Suprapubic skin (tissue), 4 donors: ENCODE measurements at regions not wholly inside any gene's neighbourhood (a gene's known extent, or its start where the extent isn't known, plus 50 kb on each side); places are given as distances from the start of the nearest gene placed in this dataset.

Experiments
- DNase-seq, 2 donors: peaks; one replicate each; pipeline ENCODE4 v3.0.0-alpha.2; 2019; ENCODE audit warnings: low spot score in 2 of 2
- H3K27ac ChIP-seq: fragments of 200-600 bp; sonication (generic); one replicate; pipeline ENCODE4 v1.5.1; 2019
- H3K27me3 ChIP-seq: fragments of 200-600 bp; sonication (generic); one replicate; pipeline ENCODE4 v1.5.1; 2019
- H3K36me3 ChIP-seq: fragments of 200-600 bp; sonication (generic); one replicate; pipeline ENCODE4 v1.5.1; 2019
- H3K4me1 ChIP-seq: fragments of 200-600 bp; sonication (generic); one replicate; pipeline ENCODE4 v1.5.1; 2019
- H3K4me3 ChIP-seq: fragments of 200-600 bp; sonication (generic); one replicate; pipeline ENCODE4 v1.5.1; 2019; ENCODE audit warnings: mild to moderate bottlenecking
- H3K9me3 ChIP-seq: fragments of 200-600 bp; sonication (generic); one replicate; pipeline ENCODE4 v1.5.1; 2019
- EP300 ChIP-seq: sonication (generic); formaldehyde crosslinking; IDR thresholded peaks from one replicate; pipeline ENCODE4 v1.6.1; 2017; ENCODE audit warnings: antibody characterized with exemption
- POLR2A ChIP-seq, 2 donors: fragments of 450-650 bp; IDR thresholded peaks; one replicate each; pipeline ENCODE4 v1.6.1; 2017; ENCODE audit warnings: antibody characterized with exemption in 2 of 2, mild to moderate bottlenecking in 2 of 2, moderate library complexity in 2 of 2
- POLR2AphosphoS5 ChIP-seq, 3 donors: sonication (generic); formaldehyde crosslinking; IDR thresholded peaks; one replicate each; pipeline ENCODE4 v1.6.1; 2017; ENCODE audit warnings: antibody characterized with exemption in 3 of 3
- WGBS: methylation state at CpG from one replicate; pipeline ENCODE4 v1.1.5; 2018; 5-methylcytosine and 5-hydroxymethylcytosine counted together
- TF ChIP-seq, protein P1 (sequence below), 2 donors: fragments of 200-600 bp in 1 of 2; fragments of 450-650 bp in 1 of 2; sonication (generic) in 1 of 2; IDR thresholded peaks; one replicate each; pipeline ENCODE4 v1.5.1; 2016 to 2019; ENCODE audit warnings: antibody characterized with exemption in 2 of 2, mild to moderate bottlenecking in 1 of 2, moderate library complexity in 1 of 2

DNA sequence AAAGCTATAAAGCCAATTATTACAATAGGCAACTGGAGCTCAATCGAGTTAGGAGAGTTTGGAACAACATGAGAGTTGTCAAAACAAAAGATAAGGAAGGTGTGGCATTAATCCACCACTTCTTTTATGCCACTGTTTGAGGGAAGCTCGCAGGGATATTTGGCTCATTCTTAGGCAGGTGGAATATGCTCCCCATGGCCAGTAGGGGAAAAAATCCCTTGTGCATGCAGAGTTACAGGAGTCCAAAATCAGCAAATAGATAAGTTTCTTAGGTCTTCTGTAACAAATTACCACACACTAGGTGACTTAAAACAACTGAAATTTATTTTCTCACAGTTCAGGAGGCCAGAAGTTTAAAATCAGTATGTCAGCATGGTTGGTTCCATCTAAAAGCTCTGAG is 135.4 kb upstream of the SYNPR start:
- TF ChIP-seq POLR2A (IDR thresholded peaks at IDR 0.05) (no peak), EP300 (no peak)
- Histone ChIP-seq H3K27me3 (no peaks in the 10 kb centered on the region), H3K4me3 (no peak overlapping the region), H3K36me3 (no peaks in the 10 kb centered on the region), H3K9me3 (no peaks in the 10 kb centered on the region), H3K4me1 (no peaks in the 10 kb centered on the region), H3K27ac (no peak overlapping the region)
- DNase-seq, result no peak
- WGBS, result 59% methylated on average over 2 of the region's 2 CpGs

DNA sequence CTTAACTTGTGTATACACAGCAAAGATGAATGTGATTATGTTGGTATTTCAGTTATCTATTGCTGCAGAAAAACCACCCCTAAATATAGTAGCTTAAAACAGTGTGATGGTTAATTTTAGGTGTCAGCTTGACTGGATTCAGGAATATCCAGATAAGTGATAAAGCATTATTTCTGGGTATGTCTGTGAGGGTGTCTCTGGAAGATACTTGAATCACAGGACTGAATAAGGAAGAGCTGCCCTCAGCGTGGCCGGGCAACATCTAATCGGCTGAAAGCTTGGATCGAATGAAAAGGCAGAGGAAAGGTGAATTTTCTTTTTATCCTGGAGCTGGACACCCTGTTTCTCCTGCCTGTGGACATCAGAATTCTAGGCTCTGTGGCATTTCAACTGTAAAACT is 132.0 kb upstream of the SYNPR start:
- Histone ChIP-seq H3K36me3 (no peaks in the 10 kb centered on the region), H3K27ac (no peak overlapping the region), H3K27me3 (no peaks in the 10 kb centered on the region), H3K9me3 (no peaks in the 10 kb centered on the region), H3K4me1 (no peaks in the 10 kb centered on the region), H3K4me3 (no peak overlapping the region)
- WGBS, result 97% methylated on average over 4 of the region's 4 CpGs
- no peak for DNase-seq
- TF ChIP-seq POLR2A (IDR thresholded peaks at IDR 0.05) (no peak), EP300 (no peak), POLR2AphosphoS5 (IDR thresholded peaks at IDR 0.05) (no peak)
- TF ChIP-seq, protein P1, sequence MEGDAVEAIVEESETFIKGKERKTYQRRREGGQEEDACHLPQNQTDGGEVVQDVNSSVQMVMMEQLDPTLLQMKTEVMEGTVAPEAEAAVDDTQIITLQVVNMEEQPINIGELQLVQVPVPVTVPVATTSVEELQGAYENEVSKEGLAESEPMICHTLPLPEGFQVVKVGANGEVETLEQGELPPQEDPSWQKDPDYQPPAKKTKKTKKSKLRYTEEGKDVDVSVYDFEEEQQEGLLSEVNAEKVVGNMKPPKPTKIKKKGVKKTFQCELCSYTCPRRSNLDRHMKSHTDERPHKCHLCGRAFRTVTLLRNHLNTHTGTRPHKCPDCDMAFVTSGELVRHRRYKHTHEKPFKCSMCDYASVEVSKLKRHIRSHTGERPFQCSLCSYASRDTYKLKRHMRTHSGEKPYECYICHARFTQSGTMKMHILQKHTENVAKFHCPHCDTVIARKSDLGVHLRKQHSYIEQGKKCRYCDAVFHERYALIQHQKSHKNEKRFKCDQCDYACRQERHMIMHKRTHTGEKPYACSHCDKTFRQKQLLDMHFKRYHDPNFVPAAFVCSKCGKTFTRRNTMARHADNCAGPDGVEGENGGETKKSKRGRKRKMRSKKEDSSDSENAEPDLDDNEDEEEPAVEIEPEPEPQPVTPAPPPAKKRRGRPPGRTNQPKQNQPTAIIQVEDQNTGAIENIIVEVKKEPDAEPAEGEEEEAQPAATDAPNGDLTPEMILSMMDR (IDR thresholded peaks at IDR 0.05), result no peak

DNA sequence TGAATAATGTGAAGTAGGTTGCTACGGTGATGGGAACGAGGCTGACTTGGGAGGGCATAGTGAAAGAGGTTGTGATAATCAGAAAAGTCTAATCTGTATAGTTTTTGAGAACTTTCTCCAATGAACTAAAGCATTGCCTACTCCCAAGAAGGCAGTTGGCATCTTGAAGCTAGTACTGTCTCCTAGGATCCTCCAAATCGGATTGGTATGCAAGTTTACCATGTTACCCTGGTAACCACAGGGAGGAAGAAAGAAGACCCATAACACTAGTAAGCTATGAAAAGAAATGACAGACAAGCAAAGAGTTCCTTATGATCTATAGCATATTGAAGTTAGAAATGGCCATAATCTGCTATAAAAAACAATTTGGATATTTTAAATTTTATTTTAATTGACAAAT is 127.2 kb upstream of the SYNPR start:
- Histone ChIP-seq H3K36me3 (no peaks in the 10 kb centered on the region), H3K9me3 (no peaks in the 10 kb centered on the region), H3K4me3 (no peak overlapping the region), H3K27me3 (no peaks in the 10 kb centered on the region), H3K27ac (no peak overlapping the region), H3K4me1 (no peaks in the 10 kb centered on the region)
- WGBS, result 79% methylated on average over 3 of the region's 3 CpGs
- TF ChIP-seq, protein P1 (IDR thresholded peaks at IDR 0.05), result no peak
- TF ChIP-seq POLR2A (IDR thresholded peaks at IDR 0.05), result no peak
- TF ChIP-seq POLR2AphosphoS5 (IDR thresholded peaks at IDR 0.05), result no peak
- no peak for TF ChIP-seq EP300
- DNase-seq, result no peak

DNA sequence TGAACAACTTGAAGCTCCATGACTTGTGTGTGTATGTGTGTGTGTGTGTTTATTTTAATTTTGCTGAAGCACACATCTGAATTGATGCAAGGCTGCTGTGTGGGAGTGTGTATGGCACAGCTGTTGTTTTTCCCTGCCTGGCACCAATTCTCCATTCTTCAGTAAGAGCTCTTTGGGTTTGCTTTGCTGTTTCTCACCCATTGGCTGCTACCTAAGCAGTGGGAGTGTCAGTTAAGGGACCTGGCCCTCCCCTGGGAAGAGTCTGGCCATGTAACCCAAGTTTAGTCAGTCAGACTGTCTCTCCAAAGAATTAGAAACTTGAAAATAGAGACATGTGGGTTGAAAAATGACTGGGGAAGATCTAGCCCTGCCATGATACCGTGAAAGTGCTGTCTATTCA is 126.2 kb upstream of the SYNPR start:
- TF ChIP-seq, protein P1 (IDR thresholded peaks at IDR 0.05), result no peak
- no peak for TF ChIP-seq POLR2AphosphoS5 (IDR thresholded peaks at IDR 0.05)
- no peak for TF ChIP-seq POLR2A (IDR thresholded peaks at IDR 0.05)
- TF ChIP-seq EP300, result no peak
- no peaks in the 10 kb centered on the region for H3K36me3 ChIP-seq
- no peaks in the 10 kb centered on the region for H3K27me3 ChIP-seq
- H3K27ac ChIP-seq, result no peak overlapping the region
- H3K4me3 ChIP-seq, result no peak overlapping the region
- DNase-seq, result no peak
- no peaks in the 10 kb centered on the region for H3K9me3 ChIP-seq
- no peaks in the 10 kb centered on the region for H3K4me1 ChIP-seq
- WGBS, result 61% methylated on average over 1 of the region's 1 CpG

DNA sequence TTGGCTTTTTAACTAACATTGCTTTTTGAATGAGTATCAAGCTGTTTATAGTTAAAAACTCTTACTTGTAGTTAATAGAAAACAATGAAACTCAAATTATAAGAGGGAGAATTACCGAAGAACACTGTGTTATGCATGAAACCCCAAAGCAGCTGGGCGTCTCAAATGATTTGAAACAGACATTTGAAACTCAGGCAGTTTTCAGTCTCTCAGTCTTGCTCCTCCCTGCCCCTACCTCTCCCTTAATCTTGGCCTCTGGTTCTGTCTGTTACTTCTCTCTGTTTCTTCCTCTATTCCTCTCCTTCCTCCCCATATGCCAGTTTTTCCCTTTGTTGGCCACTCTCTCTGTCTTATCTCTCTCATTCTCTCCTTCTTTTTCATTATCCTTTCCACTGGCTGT is 118.3 kb upstream of the SYNPR start:
- TF ChIP-seq, protein P1 (IDR thresholded peaks at IDR 0.05), result no peak
- TF ChIP-seq EP300, result no peak
- no peak for TF ChIP-seq POLR2A (IDR thresholded peaks at IDR 0.05)
- TF ChIP-seq POLR2AphosphoS5 (IDR thresholded peaks at IDR 0.05), result no peak
- WGBS, result 46% methylated on average over 2 of the region's 2 CpGs

DNA sequence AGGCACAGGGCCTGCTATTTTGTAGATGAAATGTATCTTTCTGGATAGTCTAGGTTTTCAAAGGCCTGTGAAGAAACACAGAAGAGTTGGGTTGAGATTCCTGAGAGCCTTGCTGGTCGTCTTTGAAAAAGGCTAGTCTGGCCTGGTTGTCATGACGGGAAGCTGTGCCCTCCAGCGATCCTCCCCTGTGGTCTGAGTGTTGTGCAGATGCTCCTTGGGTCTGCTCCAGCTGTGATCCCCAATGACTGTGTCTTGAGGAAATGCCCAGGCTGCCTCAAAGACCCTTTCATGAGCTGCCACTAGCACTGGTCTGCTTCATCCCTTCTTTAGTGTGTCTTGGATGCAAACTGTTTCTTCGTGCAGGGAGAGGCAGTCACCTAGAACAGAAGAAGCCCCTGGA is 111.0 kb upstream of the SYNPR start:
- TF ChIP-seq POLR2A (IDR thresholded peaks at IDR 0.05), result no peak
- TF ChIP-seq EP300, result no peak
- TF ChIP-seq POLR2AphosphoS5 (IDR thresholded peaks at IDR 0.05), result no peak
- TF ChIP-seq, protein P1 (IDR thresholded peaks at IDR 0.05), result no peak
- no peak for DNase-seq
- Histone ChIP-seq H3K27ac (no peak overlapping the region), H3K27me3 (no peaks in the 10 kb centered on the region), H3K4me1 (no peaks in the 10 kb centered on the region), H3K4me3 (no peak overlapping the region), H3K9me3 (no peaks in the 10 kb centered on the region), H3K36me3 (no peaks in the 10 kb centered on the region)
- WGBS, result 36% methylated on average over 4 of the region's 4 CpGs

More for the DNA sequence above, 118.3 kb upstream of the SYNPR start:
- H3K27me3 ChIP-seq, result no peaks in the 10 kb centered on the region
- DNase-seq, result no peak
- H3K27ac ChIP-seq, result no peak overlapping the region
- no peaks in the 10 kb centered on the region for H3K4me1 ChIP-seq
- no peaks in the 10 kb centered on the region for H3K9me3 ChIP-seq
- no peaks in the 10 kb centered on the region for H3K36me3 ChIP-seq
- H3K4me3 ChIP-seq, result no peak overlapping the region
